Type B pancreatic cell (in vitro differentiated cells): ENCODE measurements at regions not wholly inside any gene's neighbourhood (a gene's known extent, or its start where the extent isn't known, plus 50 kb on each side); places are given as distances from the start of the nearest gene placed in this dataset.

Experiments used
- DNase-seq: peaks from one replicate; pipeline ENCODE4 v3.0.0; 2021; ENCODE audit warnings: mixed read lengths; ENCODE audit not compliant: unreplicated experiment; ENCODE audit errors: extremely low spot score
- H3K27ac Mint-ChIP-seq: 2 replicates; pipeline ENCODE4 v1.8.0; 2021; ENCODE audit warnings: mild to moderate bottlenecking, mixed read lengths
- H3K27me3 Mint-ChIP-seq: 2 replicates; pipeline ENCODE4 v1.8.0; 2021; ENCODE audit warnings: mixed read lengths
- H3K36me3 Mint-ChIP-seq: 2 replicates; pipeline ENCODE4 v1.8.0; 2021; ENCODE audit warnings: mixed read lengths
- H3K4me1 Mint-ChIP-seq: one replicate; pipeline ENCODE4 v1.8.0; 2021; ENCODE audit warnings: mixed read lengths; ENCODE audit not compliant: unreplicated experiment
- H3K4me3 Mint-ChIP-seq: 2 replicates; pipeline ENCODE4 v1.8.0; 2021; ENCODE audit warnings: mild to moderate bottlenecking, mixed read lengths
- H3K9me3 Mint-ChIP-seq: 2 replicates; pipeline ENCODE4 v1.8.0; 2021; ENCODE audit warnings: mixed read lengths
- CTCF ChIP-seq: fragments of 200-600 bp; sonication (generic); conservative IDR thresholded peaks from 2 replicates; pipeline ENCODE4 v1.5.0; 2021; ENCODE audit warnings: antibody characterized with exemption, mild to moderate bottlenecking

GRCh38 chr5:105448271-105448670, 1885.7 kb upstream of the NUDT12 start:
- no peaks in the 10 kb centered on the region for H3K36me3 Mint-ChIP-seq
- no peak overlapping the region for H3K4me3 Mint-ChIP-seq
- no peaks in the 10 kb centered on the region for H3K4me1 Mint-ChIP-seq
- no peak for TF ChIP-seq CTCF
- no peaks in the 10 kb centered on the region for H3K27me3 Mint-ChIP-seq
- H3K9me3 Mint-ChIP-seq, result peaks cover 13% of the 10 kb centered on the region
- no peak overlapping the region for H3K27ac Mint-ChIP-seq
- DNase-seq, result no peak

GRCh38 chr5:105430516-105430915, 1867.9 kb upstream of the NUDT12 start:
- TF ChIP-seq CTCF, result no peak
- Mint-ChIP-seq H3K4me3 (no peak overlapping the region), H3K27me3 (no peaks in the 10 kb centered on the region), H3K4me1 (no peaks in the 10 kb centered on the region), H3K27ac (no peak overlapping the region), H3K36me3 (no peaks in the 10 kb centered on the region), H3K9me3 (no peaks in the 10 kb centered on the region)
- no peak for DNase-seq

- Mint-ChIP-seq H3K4me3 (no peak overlapping the region), H3K27ac (no peak overlapping the region), H3K4me1 (no peaks in the 10 kb centered on the region), H3K9me3 (no peaks in the 10 kb centered on the region), H3K36me3 (no peaks in the 10 kb centered on the region), H3K27me3 (no peaks in the 10 kb centered on the region)
- DNase-seq, result no peak
- no peak for TF ChIP-seq CTCF
These were observed 1866.1 kb upstream of the NUDT12 start for GRCh38 chr5:105428451-105429380.

- no peak for TF ChIP-seq CTCF
- no peak for DNase-seq
These were observed 1851.5 kb upstream of the NUDT12 start for GRCh38 chr5:105414067-105414466.

GRCh38 chr5:105413406-105413990, 1850.9 kb upstream of the NUDT12 start:
- Mint-ChIP-seq H3K27ac (no peak overlapping the region), H3K9me3 (peaks cover 16% of the 10 kb centered on the region), H3K4me3 (no peak overlapping the region), H3K27me3 (no peaks in the 10 kb centered on the region), H3K4me1 (no peaks in the 10 kb centered on the region), H3K36me3 (no peaks in the 10 kb centered on the region)
- TF ChIP-seq CTCF, result no peak
- DNase-seq, result no peak

More at GRCh38 chr5:105414067-105414466, 1851.5 kb upstream of the NUDT12 start:
- no peak overlapping the region for H3K4me3 Mint-ChIP-seq
- no peaks in the 10 kb centered on the region for H3K4me1 Mint-ChIP-seq
- H3K27me3 Mint-ChIP-seq, result no peaks in the 10 kb centered on the region
- no peaks in the 10 kb centered on the region for H3K36me3 Mint-ChIP-seq
- no peak overlapping the region for H3K27ac Mint-ChIP-seq
- peaks cover 18% of the 10 kb centered on the region for H3K9me3 Mint-ChIP-seq
